SK-N-SH (cell line): ENCODE measurements at regions not wholly inside any gene's neighbourhood (a gene's known extent, or its start where the extent isn't known, plus 50 kb on each side); places are given as distances from the start of the nearest gene placed in this dataset.

Experiments
- CTCF ChIP-seq: fragments of 200-600 bp; sonication (generic); IDR thresholded peaks from 2 replicates; pipeline ENCODE4 v1.6.1; 2017; ENCODE audit warnings: antibody characterized with exemption, mild to moderate bottlenecking, moderate library complexity
- EP300 ChIP-seq, 2 experiments: IDR thresholded peaks; 2 replicates each; pipeline versions ENCODE4 v1.4.0 to v1.6.1; 2012; ENCODE audit warnings: borderline replicate concordance in 1 of 2, low read depth in 1 of 2, low read length in 1 of 2
- EZH2phosphoT487 ChIP-seq: fragments of 200-600 bp; sonication (generic); IDR thresholded peaks from 2 replicates; pipeline ENCODE4 v1.6.1; 2017; ENCODE audit warnings: low read depth, mixed run types, mild to moderate bottlenecking, antibody characterized with exemption, moderate library complexity, borderline replicate concordance
- JUND ChIP-seq: IDR thresholded peaks from 2 replicates; pipeline ENCODE4 v1.4.0; 2012
- MXI1 ChIP-seq: IDR thresholded peaks from 2 replicates; pipeline ENCODE4 v1.6.1; 2012; ENCODE audit warnings: mild to moderate bottlenecking, low read depth, low read length, improper control_type of control experiment
- POLR2AphosphoS5 ChIP-seq: IDR thresholded peaks from 2 replicates; pipeline ENCODE4 v1.6.1; 2012; ENCODE audit warnings: low read depth, low read length
- RFX5 ChIP-seq: IDR thresholded peaks from 2 replicates; pipeline ENCODE4 v1.6.1; 2012; ENCODE audit warnings: mild to moderate bottlenecking, improper control_type of control experiment, low read length
- TCF12 ChIP-seq: IDR thresholded peaks from 2 replicates; pipeline ENCODE4 v1.4.0; 2012
- TF ChIP-seq, protein P1 (sequence below): IDR thresholded peaks from 2 replicates; pipeline ENCODE4 v1.4.0; 2012; ENCODE audit warnings: low read depth

GRCh38 chr4:184310881-184311709 is 93.4 kb upstream of the ENPP6 start:
- TF ChIP-seq JUND = no peak
- TF ChIP-seq TCF12 = no peak
- TF ChIP-seq CTCF = no peak
- no peak for TF ChIP-seq EZH2phosphoT487
- TF ChIP-seq POLR2AphosphoS5 = no peak
- TF ChIP-seq, protein P1, sequence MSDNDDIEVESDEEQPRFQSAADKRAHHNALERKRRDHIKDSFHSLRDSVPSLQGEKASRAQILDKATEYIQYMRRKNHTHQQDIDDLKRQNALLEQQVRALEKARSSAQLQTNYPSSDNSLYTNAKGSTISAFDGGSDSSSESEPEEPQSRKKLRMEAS = no peak
- TF ChIP-seq RFX5 = no peak
- no peak for TF ChIP-seq MXI1
- no peak for TF ChIP-seq EP300 (IDR thresholded peaks at IDR 0.05; ENCODE audit: borderline replicate concordance in 1 of 2, low read depth in 1 of 2, low read length in 1 of 2)
